ENCODE measurements at regions not wholly inside any gene's neighbourhood (a gene's known extent, or its start where the extent isn't known, plus 50 kb on each side); places are given as distances from the start of the nearest gene placed in this dataset.

GRCh38 chr10:113326160-113327111 is 226.4 kb upstream of the HABP2 start:
- DNase-seq (ENCODE audit: low read depth), result no peak

GRCh38 chr10:113329121-113329596 is 223.7 kb upstream of the HABP2 start:
- no peak for DNase-seq (ENCODE audit: low read depth)

- DNase-seq (ENCODE audit: low read depth), result no peak
Observed at GRCh38 chr10:113331961-113332360, 220.9 kb upstream of the HABP2 start.

DNA sequence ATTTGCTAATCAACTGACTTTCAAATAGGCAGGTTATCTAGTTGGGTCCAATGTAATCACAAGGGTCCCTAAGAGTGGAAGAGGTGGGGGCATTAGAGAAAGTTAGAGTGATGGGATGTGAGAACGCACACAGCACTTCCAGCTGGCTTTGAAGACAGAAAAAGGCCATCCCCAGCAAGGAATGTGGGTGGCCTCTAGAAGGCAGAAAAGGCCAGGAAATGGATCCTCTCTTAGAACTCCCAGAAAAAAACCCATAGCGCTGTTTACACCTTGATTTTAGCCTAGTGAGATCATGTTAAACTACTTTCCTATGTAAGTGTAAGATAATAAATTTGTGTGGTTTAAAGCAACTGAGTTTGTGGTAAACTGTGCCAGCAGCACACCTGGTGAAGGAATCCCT is 219.5 kb upstream of the HABP2 start:
- DNase-seq (ENCODE audit: low read depth), result no peak

DNA sequence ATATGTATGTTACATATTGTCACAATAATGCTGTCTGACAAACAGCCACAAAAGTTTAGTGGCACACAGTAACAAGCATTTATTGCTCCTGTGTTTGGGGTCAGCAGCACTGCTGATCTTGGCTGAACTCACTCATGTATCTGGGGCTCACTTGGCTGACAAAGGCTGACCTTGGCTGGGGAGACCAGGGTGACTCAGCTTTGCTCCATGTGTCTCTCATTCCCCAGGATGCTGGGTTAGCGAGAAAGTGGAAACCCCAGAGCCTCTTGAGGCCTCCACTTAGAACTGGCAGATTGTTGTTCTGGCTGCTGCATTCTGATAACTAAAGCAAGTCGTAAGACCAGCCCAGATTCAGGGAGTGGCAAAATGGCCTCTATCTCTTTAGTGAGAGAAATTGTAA is 217.3 kb upstream of the HABP2 start:
- no peak for DNase-seq (ENCODE audit: low read depth)

DNA sequence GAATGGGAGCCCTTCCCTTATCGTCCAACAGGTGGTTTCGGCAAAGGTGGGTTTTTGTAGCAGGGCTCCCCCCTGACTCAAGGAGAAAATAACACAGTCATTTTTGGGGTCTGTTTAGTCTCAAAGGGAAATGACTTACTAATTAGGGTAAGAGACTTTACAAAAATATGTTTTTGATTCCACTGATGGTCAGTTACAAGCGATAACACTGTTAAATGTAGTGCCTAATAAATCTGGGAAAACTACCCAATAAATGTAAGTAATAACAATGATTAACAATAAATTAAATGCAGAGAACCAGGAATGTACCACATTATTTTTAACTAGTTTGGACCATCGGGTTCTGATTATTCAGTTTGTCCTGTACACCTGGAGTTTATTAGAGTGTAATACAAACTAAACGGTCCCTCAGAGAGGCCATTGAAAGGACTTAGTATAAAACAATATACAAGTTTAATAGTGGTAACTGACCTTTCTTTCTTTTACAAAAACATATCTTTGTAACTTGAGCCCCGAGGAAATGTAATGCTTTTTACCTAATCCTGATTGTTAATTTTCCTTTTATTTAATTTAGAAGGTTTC is 216.2 kb upstream of the HABP2 start:
- DNase-seq (ENCODE audit: low read depth), result no peak

DNA sequence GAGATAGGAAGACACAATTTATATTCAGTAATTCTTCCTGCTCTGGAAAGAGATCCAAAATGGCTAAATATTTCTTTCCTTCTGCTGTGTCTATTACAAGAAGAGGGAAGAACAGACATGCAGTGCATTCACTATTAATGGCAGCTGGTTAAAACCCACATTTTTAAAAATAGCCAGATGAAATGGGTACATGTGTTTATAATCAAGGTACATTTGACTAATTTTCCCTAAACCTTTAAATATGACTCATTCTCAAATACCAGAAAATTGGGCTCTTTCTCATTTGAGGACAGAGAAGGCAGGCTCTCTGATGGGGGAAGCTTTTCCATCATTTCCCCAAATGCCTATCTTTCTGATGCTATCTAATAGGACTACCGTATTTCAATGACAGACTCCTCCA is 215.7 kb upstream of the HABP2 start:
- no peak for DNase-seq (ENCODE audit: low read depth)

DNA sequence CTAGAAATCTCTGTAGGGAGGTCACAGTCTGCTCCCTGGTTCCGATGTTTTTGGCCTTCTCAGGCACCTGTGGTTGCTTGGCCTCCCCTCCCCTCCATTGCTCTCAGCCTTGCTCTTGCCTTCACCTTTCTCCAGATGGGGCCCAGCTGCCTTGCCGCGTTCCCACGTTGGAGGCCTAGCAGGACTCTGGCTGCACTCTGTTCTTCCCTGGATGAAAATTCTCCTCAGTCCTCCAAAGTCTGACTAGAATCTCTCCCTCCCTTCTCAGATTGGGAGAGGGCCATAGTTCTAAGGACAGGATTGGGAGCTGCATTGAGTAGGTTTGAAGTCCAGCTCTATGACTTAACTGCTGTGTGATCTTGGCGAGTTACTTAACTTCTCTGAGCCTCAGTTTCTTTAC is 213.7 kb upstream of the HABP2 start:
- no peak for DNase-seq (ENCODE audit: low read depth)

DNA sequence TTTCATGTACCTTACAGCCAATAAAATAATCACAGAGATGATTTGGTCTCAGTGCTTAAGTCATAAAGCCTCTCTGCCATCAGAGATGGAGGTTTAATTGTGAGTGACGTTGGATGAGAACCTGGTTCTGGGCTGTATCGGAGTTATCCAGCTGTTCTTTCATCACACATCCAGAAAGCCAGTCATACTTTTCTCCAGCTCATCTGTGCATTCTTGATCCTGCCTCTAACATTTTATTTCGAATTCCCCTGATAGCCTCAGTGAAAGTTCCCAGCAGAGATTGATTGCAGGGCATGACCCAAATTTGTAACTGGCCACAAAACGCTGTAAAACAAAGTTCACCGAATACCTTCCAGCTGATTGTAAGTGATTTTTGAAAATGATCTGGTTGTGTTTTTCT is 212.6 kb upstream of the HABP2 start:
- DNase-seq (ENCODE audit: low read depth), result no peak

DNA sequence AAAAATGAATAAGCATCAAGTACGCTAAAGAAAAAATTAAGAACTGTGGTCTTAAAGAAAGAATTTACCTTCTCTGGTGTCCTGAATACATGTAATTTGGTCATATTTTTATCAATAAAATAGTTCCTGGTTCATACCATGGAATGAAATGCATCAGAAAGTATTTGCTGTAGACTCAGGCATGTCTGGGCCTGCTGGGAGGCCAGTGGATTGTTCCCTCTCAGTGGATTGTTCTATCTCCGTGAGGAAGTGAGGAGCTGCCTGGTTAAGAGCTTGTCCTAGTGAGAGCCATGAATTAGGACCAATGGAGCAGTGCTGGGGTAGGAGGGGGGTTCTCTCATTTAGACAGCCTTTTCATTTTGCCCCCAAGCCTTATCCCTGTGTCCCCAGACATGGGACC is 211.7 kb upstream of the HABP2 start:
- no peak for DNase-seq (ENCODE audit: low read depth)

- no peak for DNase-seq (ENCODE audit: low read depth)
Observed at GRCh38 chr10:113345826-113346624, 206.8 kb upstream of the HABP2 start.

DNA sequence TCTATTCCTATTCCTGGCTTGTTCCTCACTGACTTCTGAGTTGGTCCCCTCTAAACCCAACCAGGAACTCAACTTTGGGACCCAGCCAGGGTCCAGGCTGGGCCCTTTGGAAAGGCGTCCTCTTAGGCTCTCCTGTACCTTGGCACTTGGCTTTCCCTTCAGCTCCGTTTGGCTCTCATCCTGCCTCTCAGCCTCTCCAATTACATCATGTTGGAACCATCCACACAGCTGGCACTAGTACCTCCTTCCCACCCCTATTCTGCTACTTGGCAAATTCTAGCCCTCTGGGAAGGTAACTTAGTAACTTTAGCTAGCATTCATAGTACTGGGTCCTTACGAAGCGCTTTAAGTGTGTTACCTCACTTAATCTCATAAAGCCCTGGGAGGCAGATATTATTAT is 205.3 kb upstream of the HABP2 start:
- no peak for DNase-seq (ENCODE audit: low read depth)

- no peak for DNase-seq (ENCODE audit: low read depth)
Observed at GRCh38 chr10:113348694-113349093, 204.2 kb upstream of the HABP2 start.

DNA sequence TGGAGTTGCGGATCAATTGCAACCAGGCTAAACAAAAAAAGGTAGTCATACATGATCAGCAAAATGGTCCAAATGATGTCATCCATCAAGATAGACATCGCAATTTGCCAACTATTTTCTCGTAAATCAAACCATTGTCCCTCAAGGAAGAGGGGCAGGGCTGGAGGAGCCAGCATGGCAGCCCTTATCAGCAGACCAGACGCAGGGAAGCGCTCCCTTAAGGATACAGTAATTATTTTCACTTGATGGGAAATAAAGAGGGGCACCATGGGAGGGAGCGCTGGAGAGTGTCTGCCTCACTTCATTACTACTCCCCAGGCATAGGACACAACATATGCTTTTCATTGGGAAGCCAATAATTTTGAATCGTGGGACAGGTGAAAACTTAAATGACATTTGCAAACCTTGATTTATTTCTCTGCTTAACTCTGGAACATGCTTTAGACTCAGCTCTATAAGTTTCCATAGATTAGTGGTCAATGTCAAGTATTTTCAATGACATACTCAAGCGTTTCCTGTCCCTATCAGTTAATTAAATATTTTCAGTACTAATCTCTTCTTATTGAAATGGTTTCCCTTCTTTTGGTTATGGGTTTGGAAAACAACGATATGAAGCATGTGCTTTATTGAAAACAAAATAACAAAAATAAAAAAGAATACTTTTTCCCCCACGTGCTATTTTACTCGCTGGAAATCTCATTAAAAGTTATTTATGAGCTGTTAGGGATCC is 202.4 kb upstream of the HABP2 start:
- DNase-seq (ENCODE audit: low read depth), result no peak

DNA sequence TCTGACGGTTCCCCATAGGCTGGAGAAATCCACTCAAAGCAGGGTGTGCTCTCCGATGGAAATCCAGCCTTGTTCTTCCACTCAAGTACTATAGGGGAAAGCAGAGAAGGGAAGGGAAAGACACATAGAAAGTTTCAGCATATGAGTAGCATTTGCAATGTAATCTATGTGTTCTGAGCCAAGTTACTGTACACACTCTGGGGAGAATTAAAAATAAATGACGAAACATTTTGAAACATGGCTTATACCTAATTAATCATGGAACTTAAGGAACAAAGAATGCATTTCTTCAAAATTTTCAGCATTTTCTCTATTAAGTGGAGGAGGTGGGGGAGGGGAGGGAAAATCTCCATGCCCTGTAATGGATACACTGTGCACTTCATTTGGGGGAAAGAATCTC is 198.1 kb upstream of the HABP2 start:
- DNase-seq (ENCODE audit: low read depth), result no peak

DNA sequence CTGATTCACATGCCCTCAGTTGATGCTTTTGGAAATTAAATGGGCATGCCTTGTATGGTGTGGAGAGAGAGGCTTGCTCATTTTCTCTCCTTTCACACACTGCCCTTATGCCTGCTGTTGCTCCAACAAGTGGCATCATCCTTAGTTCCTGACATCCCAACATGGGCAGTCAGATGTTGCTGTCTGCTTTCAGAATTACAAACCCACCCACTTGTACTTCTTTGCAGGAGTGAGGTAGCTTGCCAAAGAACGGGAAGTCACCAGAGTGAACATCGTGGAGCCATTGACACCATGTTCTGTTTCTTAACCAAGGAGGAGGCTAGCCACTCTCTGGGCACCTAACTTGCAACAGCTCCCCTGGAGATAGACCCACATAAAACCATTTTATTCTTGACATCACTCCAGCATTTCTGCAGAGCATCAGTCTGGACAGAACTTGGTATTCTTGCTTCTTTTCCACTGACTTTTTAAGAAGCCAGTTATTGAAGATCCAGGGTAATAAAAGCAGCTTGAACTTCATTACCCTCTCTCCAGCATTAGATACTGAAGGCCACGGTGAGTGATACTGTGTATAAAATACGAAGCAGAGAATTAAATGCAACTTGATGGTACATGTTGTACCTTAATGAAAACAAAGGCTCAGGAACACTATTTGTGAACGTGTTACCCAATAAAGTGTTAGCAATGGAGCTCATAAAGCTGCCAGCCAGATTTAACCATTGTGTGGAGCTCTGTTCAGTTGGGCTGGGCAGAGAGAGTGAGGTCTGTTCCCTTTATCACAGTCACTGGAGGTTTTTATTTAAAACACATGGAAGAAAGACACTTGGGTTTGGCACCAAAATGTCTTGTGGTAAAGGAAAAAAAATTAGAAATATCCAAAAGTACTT is 195.8 kb upstream of the HABP2 start:
- DNase-seq (ENCODE audit: low read depth), result no peak

DNA sequence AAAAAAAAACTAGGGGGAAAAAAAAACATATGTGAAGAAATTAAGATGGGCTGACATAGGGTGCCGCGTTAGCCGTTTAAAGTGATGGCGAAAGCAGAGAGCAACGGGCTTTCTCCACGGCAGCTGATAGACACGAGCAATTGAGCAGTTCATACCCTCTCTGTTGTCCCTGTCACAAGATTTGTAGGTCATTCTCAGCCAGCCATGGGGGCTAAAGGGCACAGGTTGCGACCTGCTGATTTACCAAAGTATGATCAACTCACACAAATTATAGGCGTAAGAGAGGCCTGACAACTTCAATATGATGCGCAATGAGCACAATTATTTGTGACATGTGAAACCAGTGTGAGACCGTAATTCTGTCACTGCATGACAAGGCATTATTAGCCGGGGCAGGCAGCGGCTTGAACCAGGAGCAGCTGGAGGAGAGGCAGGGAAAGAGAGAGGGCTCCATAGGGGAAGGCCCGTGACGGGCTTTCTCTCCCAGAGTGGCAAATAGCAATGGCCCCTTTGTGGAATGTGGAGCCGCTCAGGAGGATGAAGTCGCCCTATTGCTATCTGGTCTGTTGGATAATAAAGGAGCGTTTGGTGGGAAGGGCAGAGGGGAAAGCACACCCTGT is 195.1 kb upstream of the HABP2 start:
- DNase-seq (ENCODE audit: low read depth), result no peak

DNA sequence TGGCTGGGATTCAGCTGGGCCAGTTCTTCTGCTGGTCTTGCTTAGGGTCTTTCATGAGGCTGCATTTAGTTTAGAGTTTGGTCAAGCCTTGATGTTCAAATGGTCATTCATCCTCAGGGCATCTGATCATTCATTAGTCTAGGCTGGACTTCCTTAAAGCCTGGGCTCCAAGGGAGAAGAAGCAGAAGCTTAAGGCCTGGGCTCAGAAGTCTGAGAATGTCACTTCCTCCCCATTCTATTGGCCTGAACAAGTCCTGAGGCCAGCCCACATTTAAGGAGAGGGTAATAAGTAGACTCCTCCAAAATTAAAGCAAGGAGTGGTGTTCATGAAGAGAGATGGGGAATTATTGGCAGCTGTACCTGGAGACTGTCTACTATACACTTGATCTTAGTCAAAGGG is 193.2 kb upstream of the HABP2 start:
- no peak for DNase-seq (ENCODE audit: low read depth)

DNA sequence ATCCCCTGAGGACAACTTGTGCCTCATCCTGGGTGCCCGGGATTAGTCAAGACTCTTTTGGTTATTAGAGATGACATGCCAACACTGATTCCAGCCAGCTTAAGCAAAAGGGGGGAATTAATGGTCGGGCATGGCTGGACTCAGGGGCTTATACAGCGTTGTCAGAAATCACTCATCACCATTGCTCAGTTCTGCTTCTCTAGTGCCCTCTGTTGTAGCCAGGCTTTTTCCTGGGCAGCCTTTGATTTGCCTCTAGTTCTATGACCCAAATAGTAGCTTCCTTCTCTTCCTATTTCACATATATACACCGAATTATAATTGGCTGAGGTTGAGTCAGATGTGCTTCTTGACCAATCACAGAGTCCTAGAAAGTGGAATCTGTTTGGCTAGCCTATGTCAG is 192.0 kb upstream of the HABP2 start:
- DNase-seq (ENCODE audit: low read depth), result no peak

DNA sequence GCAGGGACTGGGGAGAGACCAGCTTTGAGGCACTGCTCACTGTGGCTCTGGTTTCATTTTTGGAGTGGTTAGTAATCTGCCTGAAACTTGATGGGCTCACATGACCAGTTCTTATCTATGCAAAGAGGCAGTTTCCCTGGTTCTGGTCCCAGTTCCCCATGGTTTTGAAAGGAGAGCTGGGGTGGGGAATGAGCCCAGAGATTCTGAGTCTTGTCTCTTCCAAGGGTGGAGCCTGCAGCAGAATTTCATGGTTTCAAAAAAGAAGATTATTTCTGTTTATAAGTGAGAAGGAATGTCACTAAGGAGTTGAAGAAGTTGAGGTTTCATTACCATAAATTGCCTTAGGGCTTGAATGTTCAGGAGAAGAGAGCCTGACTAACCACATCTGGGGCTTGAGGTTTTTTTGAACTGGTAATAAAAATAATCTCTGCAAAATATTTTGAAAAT is 190.2 kb upstream of the HABP2 start:
- DNase-seq (ENCODE audit: low read depth), result no peak

DNA sequence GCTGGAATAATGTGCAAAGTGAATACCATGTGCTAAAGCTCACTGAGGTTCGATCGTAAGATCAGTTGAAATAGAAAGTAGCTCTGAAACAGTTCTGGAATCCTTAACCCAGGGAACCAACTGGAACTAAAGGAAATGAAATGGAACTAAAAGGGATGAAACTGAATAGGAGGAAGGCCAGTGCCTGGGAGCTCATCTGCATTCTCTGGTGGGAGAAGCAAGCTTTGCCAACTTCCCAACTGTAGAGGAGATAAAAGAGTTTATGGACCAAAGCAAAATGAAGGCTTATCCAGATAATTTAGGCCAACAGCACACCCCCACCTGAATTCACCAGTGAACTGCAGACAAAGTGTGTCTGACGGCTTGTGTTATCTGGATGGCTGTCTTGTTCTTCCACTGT is 188.6 kb upstream of the HABP2 start:
- no peak for DNase-seq (ENCODE audit: low read depth)

Measured in activated T-helper 1 cell treated with Interleukin-2 at 50 U/mL for 16 hours (primary cell).